K562 (cell line): ENCODE measurements at regions not wholly inside any gene's neighbourhood (a gene's known extent, or its start where the extent isn't known, plus 50 kb on each side); places are given as distances from the start of the nearest gene placed in this dataset.
"Not testable (repeated sequence)": the region's sequence is repeated elsewhere in the genome, so short reads cannot be mapped to it uniquely, and the experiment has no call there.

ENCODE experiments used
- CTCF ChIP-seq, 3 experiments: IDR thresholded peaks in 2 of 3; conservative IDR thresholded peaks in 1 of 3; 2 replicates each; pipeline ENCODE4 v1.5.1; 2011 to 2012; ENCODE audit warnings: low read length in 3 of 3, mild to moderate bottlenecking in 3 of 3, control low read depth in 2 of 3, improper control_type of control experiment in 1 of 3, inconsistent platforms in 1 of 3, low read depth in 1 of 3, mixed read lengths in 1 of 3, moderate library complexity in 1 of 3; ENCODE audit not compliant: insufficient read depth in 2 of 3
- ESRRA ChIP-seq: fragments of 450-650 bp; IDR thresholded peaks from 2 replicates; pipeline ENCODE4 v1.6.1; 2014; ENCODE audit warnings: low read depth, mild to moderate bottlenecking, moderate library complexity, borderline replicate concordance
- ETV6 ChIP-seq, 3 experiments: fragments of 150-350 bp in 1 of 3; sonication (generic) in 1 of 3; formaldehyde crosslinking in 1 of 3; IDR thresholded peaks; 2 replicates each; pipeline versions ENCODE4 v1.6.1 to v1.8.0; 2014 to 2022; ENCODE audit warnings: borderline replicate concordance in 2 of 3, low read depth in 2 of 3, antibody characterized with exemption in 1 of 3, low read length in 1 of 3, mild to moderate bottlenecking in 1 of 3, missing genetic modification reagents in 1 of 3
- RAD21 ChIP-seq, 2 experiments: fragments of 250-450 bp in 1 of 2; fragments of 450-650 bp in 1 of 2; sonication (Bioruptor Pico) in 1 of 2; formaldehyde crosslinking in 1 of 2; IDR thresholded peaks in 1 of 2; conservative IDR thresholded peaks in 1 of 2; 2 replicates each; pipeline versions ENCODE4 v1.4.0 to v1.8.0; 2020 to 2022; ENCODE audit warnings: mild to moderate bottlenecking in 2 of 2, moderate library complexity in 1 of 2
- TRIM28 ChIP-seq: fragments of 450-650 bp; IDR thresholded peaks from 2 replicates; pipeline ENCODE4 v1.6.1; 2017
- TF ChIP-seq, protein P1 (sequence below), 2 experiments: fragments of 450-650 bp in 1 of 2; sonication (generic) in 1 of 2; formaldehyde crosslinking in 1 of 2; IDR thresholded peaks in 1 of 2; conservative IDR thresholded peaks in 1 of 2; 2 replicates each; pipeline versions ENCODE4 v1.6.1 to v1.8.1; 2016 to 2023; ENCODE audit warnings: mild to moderate bottlenecking in 2 of 2, moderate library complexity in 2 of 2, inconsistent platforms in 1 of 2, missing genetic modification reagents in 1 of 2
- TF ChIP-seq, protein P2 (sequence below): fragments of 450-650 bp; IDR thresholded peaks from 2 replicates; pipeline ENCODE4 v1.6.1; 2016; ENCODE audit warnings: antibody characterized with exemption

DNA sequence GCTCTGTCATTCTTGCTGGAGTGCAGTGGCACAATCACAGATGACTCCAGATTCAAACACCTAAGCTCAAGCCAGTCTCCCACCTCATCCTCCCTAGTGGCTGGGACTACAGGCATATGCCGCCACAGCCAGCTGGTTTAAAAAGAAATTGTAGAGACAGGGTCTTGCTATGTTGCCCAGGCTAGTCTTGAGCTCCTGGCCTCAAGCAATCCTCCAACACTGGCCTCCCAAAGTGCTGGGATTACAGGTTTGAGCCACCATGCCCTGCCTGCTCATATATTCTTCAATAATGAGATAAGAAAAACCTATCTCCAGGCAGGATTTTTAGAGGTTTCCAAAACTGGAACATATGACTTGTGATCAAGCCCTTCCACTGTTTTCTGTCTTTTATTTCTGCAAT lies 321.4 kb downstream of the CACNA1B start:
- not testable (repeated sequence) for TF ChIP-seq ETV6 (IDR thresholded peaks at IDR 0.05; ENCODE audit: borderline replicate concordance in 1 of 2, low read depth in 2 of 2, low read length in 1 of 2); ETV6 (CRISPR knock-in tag; IDR thresholded peaks at IDR 0.05; ENCODE audit: borderline replicate concordance); RAD21 (CRISPR knock-in tag; conservative IDR thresholded peaks at IDR 0.05 in 1 of 2, IDR thresholded peaks at IDR 0.05 in 1 of 2); CTCF (IDR thresholded peaks at IDR 0.05 in 2 of 3, conservative IDR thresholded peaks at IDR 0.05 in 1 of 3; ENCODE audit: insufficient read depth in 2 of 3, low read depth in 1 of 3, low read length in 3 of 3); TRIM28; ESRRA
- TF ChIP-seq, protein P1, sequence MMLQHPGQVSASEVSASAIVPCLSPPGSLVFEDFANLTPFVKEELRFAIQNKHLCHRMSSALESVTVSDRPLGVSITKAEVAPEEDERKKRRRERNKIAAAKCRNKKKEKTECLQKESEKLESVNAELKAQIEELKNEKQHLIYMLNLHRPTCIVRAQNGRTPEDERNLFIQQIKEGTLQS (IDR thresholded peaks at IDR 0.05), result not testable (repeated sequence)
- TF ChIP-seq, protein P1 (CRISPR knock-in tag; conservative IDR thresholded peaks at IDR 0.05), result not testable (repeated sequence)
- TF ChIP-seq, protein P2, sequence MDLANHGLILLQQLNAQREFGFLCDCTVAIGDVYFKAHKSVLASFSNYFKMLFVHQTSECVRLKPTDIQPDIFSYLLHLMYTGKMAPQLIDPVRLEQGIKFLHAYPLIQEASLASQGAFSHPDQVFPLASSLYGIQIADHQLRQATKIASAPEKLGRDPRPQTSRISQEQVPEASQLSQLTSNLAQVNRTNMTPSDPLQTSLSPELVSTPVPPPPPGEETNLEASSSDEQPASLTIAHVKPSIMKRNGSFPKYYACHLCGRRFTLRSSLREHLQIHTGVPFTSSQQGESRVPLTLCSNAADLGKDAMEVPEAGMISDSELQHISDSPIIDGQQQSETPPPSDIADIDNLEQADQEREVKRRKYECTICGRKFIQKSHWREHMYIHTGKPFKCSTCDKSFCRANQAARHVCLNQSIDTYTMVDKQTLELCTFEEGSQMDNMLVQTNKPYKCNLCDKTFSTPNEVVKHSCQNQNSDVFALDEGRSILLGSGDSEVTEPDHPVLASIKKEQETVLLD, result not testable (repeated sequence)
